A549 (cell line): ENCODE measurements at regions not wholly inside any gene's neighbourhood (a gene's known extent, or its start where the extent isn't known, plus 50 kb on each side); places are given as distances from the start of the nearest gene placed in this dataset.

ENCODE experiments used
- CTCF ChIP-seq: fragments of >200 bp; sonication (Bioruptor Twin); formaldehyde crosslinking; IDR thresholded peaks from 3 replicates; pipeline ENCODE4 v1.5.1; 2016
- EHMT2 ChIP-seq: fragments of 200-600 bp; sonication (generic); IDR thresholded peaks from 2 replicates; pipeline ENCODE4 v1.6.1; 2016; ENCODE audit warnings: antibody characterized with exemption, low read depth, mild to moderate bottlenecking, moderate library complexity
- EP300 ChIP-seq, 2 experiments: fragments of >200 bp; sonication (Bioruptor Twin); formaldehyde crosslinking; IDR thresholded peaks; 2 replicates in 1 of 2; 3 replicates in 1 of 2; pipeline ENCODE4 v1.6.1; 2016 to 2017
- HES2 ChIP-seq: fragments of >200 bp; sonication (Bioruptor Twin); formaldehyde crosslinking; IDR thresholded peaks from 2 replicates; pipeline ENCODE4 v1.6.1; 2016
- JUN ChIP-seq, 2 experiments: fragments of >200 bp; sonication (Bioruptor Twin); formaldehyde crosslinking; IDR thresholded peaks; 2 replicates in 1 of 2; 3 replicates in 1 of 2; pipeline ENCODE4 v1.6.1; 2016 to 2017
- KDM1A ChIP-seq: fragments of 200-600 bp; sonication (generic); IDR thresholded peaks from 2 replicates; pipeline ENCODE4 v1.6.1; 2016; ENCODE audit warnings: low read depth, mild to moderate bottlenecking
- MAX ChIP-seq: IDR thresholded peaks from 2 replicates; pipeline ENCODE4 v1.6.1; 2012
- MAZ ChIP-seq: fragments of 150-350 bp; IDR thresholded peaks from 2 replicates; pipeline ENCODE4 v1.6.1; 2014; ENCODE audit warnings: antibody characterized with exemption, low read depth, low read length, borderline replicate concordance
- PHF8 ChIP-seq: fragments of 200-600 bp; sonication (generic); IDR thresholded peaks from 2 replicates; pipeline ENCODE4 v1.6.1; 2016; ENCODE audit warnings: low read depth, mild to moderate bottlenecking, antibody characterized with exemption, moderate library complexity, borderline replicate concordance
- POLR2A ChIP-seq: IDR thresholded peaks from 2 replicates; pipeline ENCODE4 v1.6.1; 2012; ENCODE audit warnings: mild to moderate bottlenecking, low read length
- REST ChIP-seq: fragments of 200-600 bp; sonication (generic); IDR thresholded peaks from 2 replicates; pipeline ENCODE4 v1.6.1; 2016; ENCODE audit warnings: antibody characterized with exemption, mild to moderate bottlenecking, moderate library complexity
- SMC3 ChIP-seq: fragments of >200 bp; sonication (Bioruptor Twin); formaldehyde crosslinking; IDR thresholded peaks from 3 replicates; pipeline ENCODE4 v1.6.1; 2018; ENCODE audit warnings: inconsistent platforms
- ZC3H11A ChIP-seq: fragments of 450-650 bp; IDR thresholded peaks from 2 replicates; pipeline ENCODE4 v1.6.1; 2014; ENCODE audit warnings: antibody characterized with exemption, mild to moderate bottlenecking

GRCh38 chr10:3239066-3239919, 66.7 kb upstream of the PITRM1 start:
- TF ChIP-seq EHMT2 (no peak), CTCF (peak; percentile 91), SMC3 (peak; percentile 90), REST (no peak), JUN (IDR thresholded peaks at IDR 0.05) (no peak), POLR2A (no peak), ZC3H11A (no peak), MAZ (no peak), HES2 (no peak), KDM1A (no peak), EP300 (IDR thresholded peaks at IDR 0.05) (no peak), MAX (peak; percentile 38; the same call in 1 of the 2 replicates), PHF8 (no peak)
